MM.1S (cell line): ENCODE measurements at regions not wholly inside any gene's neighbourhood (a gene's known extent, or its start where the extent isn't known, plus 50 kb on each side); places are given as distances from the start of the nearest gene placed in this dataset.

Source experiments
- DNase-seq: peaks from one replicate; pipeline ENCODE4 v3.0.0-alpha.2; 2015
- H2AFZ ChIP-seq: fragments of 300-600 bp; sonication (generic); 2 replicates; pipeline ENCODE4 v1.6.0; 2016; ENCODE audit warnings: antibody characterized with exemption, low read length
- H3F3A ChIP-seq: fragments of 300-600 bp; sonication (generic); 2 replicates; pipeline ENCODE4 v1.6.1; 2016; ENCODE audit warnings: mild to moderate bottlenecking, antibody characterized with exemption, low read length, moderate library complexity, mixed read lengths; ENCODE audit not compliant: insufficient read depth
- H3K27ac ChIP-seq: fragments of 300-600 bp; sonication (generic); 2 replicates; pipeline ENCODE4 v1.5.1; 2016; ENCODE audit warnings: mild to moderate bottlenecking, low read length
- H3K27me3 ChIP-seq: fragments of 300-600 bp; sonication (generic); replicated peaks from 2 replicates; pipeline ENCODE4 v1.6.0; 2016; ENCODE audit warnings: low read length; ENCODE audit not compliant: insufficient read depth
- H3K36me3 ChIP-seq: fragments of 300-600 bp; sonication (generic); replicated peaks from 2 replicates; pipeline ENCODE4 v1.6.1; 2016; ENCODE audit warnings: mild to moderate bottlenecking, low read length, mixed read lengths; ENCODE audit not compliant: insufficient read depth
- H3K4me1 ChIP-seq: fragments of 300-600 bp; sonication (generic); 2 replicates; pipeline ENCODE4 v1.6.1; 2016; ENCODE audit warnings: low read length, mixed read lengths
- H3K4me2 ChIP-seq: fragments of 300-600 bp; sonication (generic); 2 replicates; pipeline ENCODE4 v1.6.0; 2016; ENCODE audit warnings: low read depth, low read length
- H3K4me3 ChIP-seq: fragments of 300-600 bp; sonication (generic); 2 replicates; pipeline ENCODE4 v1.5.1; 2016; ENCODE audit warnings: low read length, mixed read lengths
- H3K79me2 ChIP-seq: fragments of 300-600 bp; sonication (generic); 2 replicates; pipeline ENCODE4 v1.6.1; 2016; ENCODE audit warnings: mixed run types, low read length, mixed read lengths
- H3K9ac ChIP-seq: fragments of 300-600 bp; sonication (generic); 2 replicates; pipeline ENCODE4 v1.6.1; 2016; ENCODE audit warnings: low read length, mixed read lengths
- H3K9me2 ChIP-seq: fragments of 300-600 bp; sonication (generic); replicated peaks from 2 replicates; pipeline ENCODE4 v1.6.1; 2016; ENCODE audit warnings: mild to moderate bottlenecking, low read length, mixed read lengths; ENCODE audit not compliant: insufficient read depth
- H3K9me3 ChIP-seq: fragments of 300-600 bp; sonication (generic); replicated peaks from 2 replicates; pipeline ENCODE4 v1.6.1; 2016; ENCODE audit warnings: mild to moderate bottlenecking, low read length, mixed read lengths; ENCODE audit not compliant: insufficient read depth
- H4K20me1 ChIP-seq: fragments of 300-600 bp; sonication (generic); 2 replicates; pipeline ENCODE4 v1.6.1; 2016; ENCODE audit warnings: mild to moderate bottlenecking, low read length, moderate library complexity, mixed read lengths; ENCODE audit not compliant: insufficient read depth
- EZH2 ChIP-seq: fragments of 300-600 bp; sonication (generic); optimal IDR thresholded peaks from 2 replicates; pipeline ENCODE3; 2017; ENCODE audit warnings: low read depth, mild to moderate bottlenecking, antibody characterized with exemption, low read length, mixed read lengths
- EZH2phosphoT487 ChIP-seq: fragments of 300-600 bp; sonication (generic); IDR thresholded peaks from 2 replicates; pipeline ENCODE4 v1.6.1; 2018; ENCODE audit warnings: antibody characterized with exemption, low read length
- TF ChIP-seq, protein P1 (sequence below): fragments of 300-600 bp; sonication (generic); IDR thresholded peaks from 2 replicates; pipeline ENCODE4 v1.5.1; 2016; ENCODE audit warnings: antibody characterized with exemption, low read length, mixed read lengths

DNA sequence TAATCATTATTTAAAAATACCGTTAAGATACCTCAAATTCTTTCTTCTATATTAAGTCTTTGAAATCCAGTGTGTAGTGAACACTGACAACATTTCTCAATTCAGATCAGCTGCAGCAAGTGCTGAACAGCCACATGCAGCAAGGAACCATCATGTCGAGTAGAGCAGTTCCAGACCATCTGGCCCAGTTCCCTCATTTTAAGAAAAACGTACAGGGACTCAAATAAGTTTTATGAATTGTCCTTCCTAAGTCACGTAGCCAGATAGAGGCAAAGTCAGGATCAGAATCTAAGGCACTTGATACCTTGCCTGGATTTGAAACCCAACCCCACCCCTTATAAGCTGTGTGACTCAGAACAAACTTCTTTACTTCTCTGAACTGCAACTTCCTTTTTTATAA is 132.4 kb downstream of the PROX1 start:
- no peaks in the 10 kb centered on the region for H4K20me1 ChIP-seq
- no peaks in the 10 kb centered on the region for H3K36me3 ChIP-seq
- DNase-seq, result no peak
- no peak overlapping the region for H3K9ac ChIP-seq
- TF ChIP-seq, protein P1, sequence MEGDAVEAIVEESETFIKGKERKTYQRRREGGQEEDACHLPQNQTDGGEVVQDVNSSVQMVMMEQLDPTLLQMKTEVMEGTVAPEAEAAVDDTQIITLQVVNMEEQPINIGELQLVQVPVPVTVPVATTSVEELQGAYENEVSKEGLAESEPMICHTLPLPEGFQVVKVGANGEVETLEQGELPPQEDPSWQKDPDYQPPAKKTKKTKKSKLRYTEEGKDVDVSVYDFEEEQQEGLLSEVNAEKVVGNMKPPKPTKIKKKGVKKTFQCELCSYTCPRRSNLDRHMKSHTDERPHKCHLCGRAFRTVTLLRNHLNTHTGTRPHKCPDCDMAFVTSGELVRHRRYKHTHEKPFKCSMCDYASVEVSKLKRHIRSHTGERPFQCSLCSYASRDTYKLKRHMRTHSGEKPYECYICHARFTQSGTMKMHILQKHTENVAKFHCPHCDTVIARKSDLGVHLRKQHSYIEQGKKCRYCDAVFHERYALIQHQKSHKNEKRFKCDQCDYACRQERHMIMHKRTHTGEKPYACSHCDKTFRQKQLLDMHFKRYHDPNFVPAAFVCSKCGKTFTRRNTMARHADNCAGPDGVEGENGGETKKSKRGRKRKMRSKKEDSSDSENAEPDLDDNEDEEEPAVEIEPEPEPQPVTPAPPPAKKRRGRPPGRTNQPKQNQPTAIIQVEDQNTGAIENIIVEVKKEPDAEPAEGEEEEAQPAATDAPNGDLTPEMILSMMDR, result no peak
- TF ChIP-seq EZH2, result no peak
- no peak overlapping the region for H3K27ac ChIP-seq
- H3K4me2 ChIP-seq, result no peak overlapping the region
- no peaks in the 10 kb centered on the region for H3K9me3 ChIP-seq
- H3F3A ChIP-seq, result no peaks in the 10 kb centered on the region
- no peaks in the 10 kb centered on the region for H3K27me3 ChIP-seq
- H3K79me2 ChIP-seq, result no peaks in the 10 kb centered on the region
- no peak overlapping the region for H3K4me3 ChIP-seq
- 0 out of 2 replicates have a peak, but pooled peaks cover 3% of the 10 kb centered on the region for H3K4me1 ChIP-seq
- no peaks in the 10 kb centered on the region for H3K9me2 ChIP-seq
- no peak overlapping the region for H2AFZ ChIP-seq

DNA sequence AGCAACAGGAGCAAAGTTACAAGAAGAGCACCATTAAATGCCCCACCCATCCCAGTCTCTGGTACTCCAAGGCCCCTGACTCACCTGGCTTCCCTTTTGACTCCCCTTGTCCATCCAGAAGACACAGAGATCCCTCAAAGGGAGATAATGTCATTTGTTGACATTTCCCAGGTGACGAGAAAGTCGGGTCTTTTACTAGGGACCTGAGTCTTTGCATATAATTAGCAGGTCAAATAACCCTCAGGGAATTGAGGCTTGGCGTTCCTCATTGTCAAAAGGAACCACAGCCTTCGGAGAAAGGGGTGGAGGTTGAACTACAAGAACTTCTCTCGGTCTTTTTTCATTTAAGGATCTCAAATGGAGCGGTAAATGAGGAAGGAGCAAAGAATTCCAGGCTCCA is 133.2 kb downstream of the PROX1 start:
- H4K20me1 ChIP-seq, result no peaks in the 10 kb centered on the region
- H2AFZ ChIP-seq, result no peak overlapping the region
- no peaks in the 10 kb centered on the region for H3F3A ChIP-seq
- no peak overlapping the region for H3K4me2 ChIP-seq
- no peaks in the 10 kb centered on the region for H3K36me3 ChIP-seq
- no peaks in the 10 kb centered on the region for H3K9me3 ChIP-seq
- H3K27me3 ChIP-seq, result no peaks in the 10 kb centered on the region
- H3K4me3 ChIP-seq, result no peak overlapping the region
- H3K9ac ChIP-seq, result no peak overlapping the region
- H3K79me2 ChIP-seq, result no peaks in the 10 kb centered on the region
- no peak for DNase-seq
- TF ChIP-seq, protein P1, result no peak
- TF ChIP-seq EZH2phosphoT487, result no peak
- no peak for TF ChIP-seq EZH2
- H3K27ac ChIP-seq, result no peak overlapping the region
- H3K4me1 ChIP-seq, result 0 out of 2 replicates have a peak, but pooled peaks cover 3% of the 10 kb centered on the region
- no peaks in the 10 kb centered on the region for H3K9me2 ChIP-seq

DNA sequence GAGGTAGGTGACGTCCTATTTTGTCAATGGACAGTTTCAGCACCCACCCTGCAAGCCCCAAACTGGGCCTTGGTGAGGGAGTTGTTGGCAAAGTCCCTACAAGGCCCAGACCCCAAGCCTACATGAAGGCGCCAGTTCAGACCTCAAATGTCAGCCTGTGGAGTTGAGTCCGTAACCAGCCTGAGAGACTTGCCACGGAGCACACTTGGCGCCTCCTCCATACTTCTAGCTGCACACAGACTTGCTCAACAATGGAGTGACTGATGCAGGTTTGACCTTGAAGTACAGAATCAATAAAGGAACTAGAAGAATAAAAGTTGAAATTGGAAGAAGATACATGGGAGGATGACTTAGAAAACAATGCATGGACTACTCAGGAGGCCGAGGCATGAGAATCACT is 134.3 kb downstream of the PROX1 start:
- no peak overlapping the region for H3K9ac ChIP-seq

More for the DNA sequence above, 134.3 kb downstream of the PROX1 start:
- no peaks in the 10 kb centered on the region for H3K79me2 ChIP-seq
- no peaks in the 10 kb centered on the region for H3F3A ChIP-seq
- TF ChIP-seq EZH2phosphoT487 (no peak), EZH2 (no peak)
- TF ChIP-seq, protein P1, result no peak
- no peak overlapping the region for H3K4me3 ChIP-seq
- DNase-seq, result no peak
- no peaks in the 10 kb centered on the region for H3K9me3 ChIP-seq
- H3K27me3 ChIP-seq, result no peaks in the 10 kb centered on the region
- no peak overlapping the region for H3K4me2 ChIP-seq
- no peaks in the 10 kb centered on the region for H3K9me2 ChIP-seq
- H4K20me1 ChIP-seq, result no peaks in the 10 kb centered on the region
- H2AFZ ChIP-seq, result no peak overlapping the region
- no peak overlapping the region for H3K27ac ChIP-seq
- no peaks in the 10 kb centered on the region for H3K36me3 ChIP-seq
- H3K4me1 ChIP-seq, result 0 out of 2 replicates have a peak, but pooled peaks cover 3% of the 10 kb centered on the region
